GM12864 (cell line): ENCODE measurements at regions not wholly inside any gene's neighbourhood (a gene's known extent, or its start where the extent isn't known, plus 50 kb on each side); places are given as distances from the start of the nearest gene placed in this dataset.

Experiments
- DNase-seq: peaks from one replicate; pipeline ENCODE4 v3.0.0-alpha.2; 2011; ENCODE audit warnings: low read depth
- H3K4me3 ChIP-seq: 2 replicates; pipeline ENCODE4 v1.5.1; 2011; ENCODE audit warnings: mild to moderate bottlenecking, low read depth, low read length, control low read depth
- CTCF ChIP-seq: IDR thresholded peaks from 2 replicates; pipeline ENCODE4 v1.5.1; 2011; ENCODE audit warnings: low read depth, mild to moderate bottlenecking, moderate library complexity, low read length, control low read depth, inconsistent platforms; ENCODE audit errors: missing control alignments

- no peak overlapping the region for H3K4me3 ChIP-seq
- TF ChIP-seq CTCF, result no peak
Measured at GRCh38 chr4:174141876-174142275, 141.6 kb downstream of the FBXO8 start.

GRCh38 chr4:174138616-174139015, 144.9 kb downstream of the FBXO8 start:
- TF ChIP-seq CTCF, result no peak
- no peak for DNase-seq
- no peak overlapping the region for H3K4me3 ChIP-seq

More at GRCh38 chr4:174141876-174142275, 141.6 kb downstream of the FBXO8 start:
- no peak for DNase-seq

- TF ChIP-seq CTCF, result no peak
- no peak overlapping the region for H3K4me3 ChIP-seq
- DNase-seq, result no peak
Measured at GRCh38 chr4:174137698-174138097, 145.8 kb downstream of the FBXO8 start.

GRCh38 chr4:174135936-174136406, 147.5 kb downstream of the FBXO8 start:
- TF ChIP-seq CTCF, result no peak
- no peak for DNase-seq
- no peak overlapping the region for H3K4me3 ChIP-seq

- TF ChIP-seq CTCF, result no peak
- no peak for DNase-seq
- no peak overlapping the region for H3K4me3 ChIP-seq
Measured at GRCh38 chr4:174135530-174135929, 147.9 kb downstream of the FBXO8 start.

GRCh38 chr4:174134361-174134760, 149.1 kb downstream of the FBXO8 start:
- no peak for TF ChIP-seq CTCF
- H3K4me3 ChIP-seq, result no peak overlapping the region
- DNase-seq, result no peak

GRCh38 chr4:174133551-174133950, 149.9 kb downstream of the FBXO8 start:
- no peak for DNase-seq
- no peak for TF ChIP-seq CTCF
- no peak overlapping the region for H3K4me3 ChIP-seq
